Stimulated activated naive CD8-positive, alpha-beta T cell treated with anti-CD3 and anti-CD28 coated beads, Interleukin-15, Interleukin-2, amounts not matched to agents 100 ng/mL and 50 ng/mL, for 24 hours (primary cell): ENCODE measurements at regions not wholly inside any gene's neighbourhood (a gene's known extent, or its start where the extent isn't known, plus 50 kb on each side); places are given as distances from the start of the nearest gene placed in this dataset.

Experiments
- H3K27ac Mint-ChIP-seq: one replicate; pipeline ENCODE4 v1.8.0; 2021; ENCODE audit warnings: mild to moderate bottlenecking, mixed read lengths
- H3K27me3 Mint-ChIP-seq: one replicate; pipeline ENCODE4 v1.8.0; 2021; ENCODE audit warnings: mixed read lengths
- H3K36me3 Mint-ChIP-seq: one replicate; pipeline ENCODE4 v1.8.0; 2021; ENCODE audit warnings: low read depth, mixed read lengths
- H3K4me1 Mint-ChIP-seq: one replicate; pipeline ENCODE4 v1.8.0; 2021; ENCODE audit warnings: low read depth, mixed read lengths
- H3K4me3 Mint-ChIP-seq: one replicate; pipeline ENCODE4 v1.8.0; 2021; ENCODE audit warnings: mild to moderate bottlenecking, mixed read lengths
- H3K9me3 Mint-ChIP-seq: one replicate; pipeline ENCODE4 v1.8.0; 2021; ENCODE audit warnings: mixed read lengths

- H3K4me1 Mint-ChIP-seq: peaks cover 5% of the 10 kb centered on the region
- no peak overlapping the region for H3K4me3 Mint-ChIP-seq
- H3K27ac Mint-ChIP-seq: no peak overlapping the region
- H3K27me3 Mint-ChIP-seq: no peaks in the 10 kb centered on the region
- H3K9me3 Mint-ChIP-seq: no peaks in the 10 kb centered on the region
- no peaks in the 10 kb centered on the region for H3K36me3 Mint-ChIP-seq
These were observed 185.6 kb downstream of the ZBTB18 start for GRCh38 chr1:244236721-244237120.

- no peak overlapping the region for H3K27ac Mint-ChIP-seq
- no peaks in the 10 kb centered on the region for H3K36me3 Mint-ChIP-seq
- no peaks in the 10 kb centered on the region for H3K9me3 Mint-ChIP-seq
- no peak overlapping the region for H3K4me3 Mint-ChIP-seq
- peaks cover 7% of the 10 kb centered on the region for H3K4me1 Mint-ChIP-seq
- no peaks in the 10 kb centered on the region for H3K27me3 Mint-ChIP-seq
These were observed 186.4 kb downstream of the ZBTB18 start for GRCh38 chr1:244237445-244237844.

GRCh38 chr1:244239261-244239770 is 188.2 kb downstream of the ZBTB18 start:
- H3K27me3 Mint-ChIP-seq: peaks cover 4% of the 10 kb centered on the region
- peak overlapping the region; percentile 15 for H3K27ac Mint-ChIP-seq
- H3K9me3 Mint-ChIP-seq: no peaks in the 10 kb centered on the region
- H3K4me3 Mint-ChIP-seq: no peak overlapping the region
- peaks cover 11% of the 10 kb centered on the region for H3K4me1 Mint-ChIP-seq
- no peaks in the 10 kb centered on the region for H3K36me3 Mint-ChIP-seq

GRCh38 chr1:244241438-244241837 is 190.4 kb downstream of the ZBTB18 start:
- Mint-ChIP-seq H3K9me3 (no peaks in the 10 kb centered on the region), H3K27me3 (peaks cover 4% of the 10 kb centered on the region), H3K27ac (no peak overlapping the region), H3K4me1 (peaks cover 11% of the 10 kb centered on the region), H3K4me3 (no peak overlapping the region), H3K36me3 (no peaks in the 10 kb centered on the region)

GRCh38 chr1:244242446-244242845 is 191.4 kb downstream of the ZBTB18 start:
- H3K4me3 Mint-ChIP-seq: no peak overlapping the region
- H3K27me3 Mint-ChIP-seq: peaks cover 4% of the 10 kb centered on the region
- H3K36me3 Mint-ChIP-seq: no peaks in the 10 kb centered on the region
- H3K4me1 Mint-ChIP-seq: peaks cover 11% of the 10 kb centered on the region
- H3K9me3 Mint-ChIP-seq: no peaks in the 10 kb centered on the region
- H3K27ac Mint-ChIP-seq: no peak overlapping the region

GRCh38 chr1:244246334-244246733 is 195.3 kb downstream of the ZBTB18 start:
- Mint-ChIP-seq H3K4me3 (no peak overlapping the region), H3K36me3 (no peaks in the 10 kb centered on the region), H3K27ac (no peak overlapping the region), H3K9me3 (no peaks in the 10 kb centered on the region), H3K4me1 (peaks cover 6% of the 10 kb centered on the region), H3K27me3 (peaks cover 4% of the 10 kb centered on the region)

GRCh38 chr1:244248426-244248825 is 197.3 kb downstream of the ZBTB18 start:
- Mint-ChIP-seq H3K9me3 (no peaks in the 10 kb centered on the region), H3K27ac (no peak overlapping the region), H3K4me1 (no peaks in the 10 kb centered on the region), H3K27me3 (peaks cover 4% of the 10 kb centered on the region), H3K36me3 (no peaks in the 10 kb centered on the region), H3K4me3 (no peak overlapping the region)

GRCh38 chr1:244252211-244252610 is 199.5 kb downstream of the ADSS2 start:
- Mint-ChIP-seq H3K27me3 (no peaks in the 10 kb centered on the region), H3K9me3 (no peaks in the 10 kb centered on the region), H3K27ac (no peak overlapping the region), H3K4me3 (no peak overlapping the region), H3K4me1 (peaks cover 4% of the 10 kb centered on the region), H3K36me3 (no peaks in the 10 kb centered on the region)

- Mint-ChIP-seq H3K36me3 (no peaks in the 10 kb centered on the region), H3K27ac (no peak overlapping the region), H3K4me1 (peaks cover 4% of the 10 kb centered on the region), H3K27me3 (no peaks in the 10 kb centered on the region), H3K4me3 (no peak overlapping the region), H3K9me3 (no peaks in the 10 kb centered on the region)
These were observed 197.2 kb downstream of the ADSS2 start for GRCh38 chr1:244254467-244254866.

GRCh38 chr1:244255426-244255965 is 196.2 kb downstream of the ADSS2 start:
- Mint-ChIP-seq H3K4me3 (no peak overlapping the region), H3K27me3 (no peaks in the 10 kb centered on the region), H3K36me3 (no peaks in the 10 kb centered on the region), H3K9me3 (no peaks in the 10 kb centered on the region), H3K4me1 (peaks cover 4% of the 10 kb centered on the region), H3K27ac (no peak overlapping the region)

- peaks cover 4% of the 10 kb centered on the region for H3K4me1 Mint-ChIP-seq
- H3K27me3 Mint-ChIP-seq: no peaks in the 10 kb centered on the region
- H3K9me3 Mint-ChIP-seq: no peaks in the 10 kb centered on the region
These were observed 195.5 kb downstream of the ADSS2 start for GRCh38 chr1:244256086-244256676.

GRCh38 chr1:244264163-244264562 is 187.5 kb downstream of the ADSS2 start:
- Mint-ChIP-seq H3K4me3 (no peak overlapping the region), H3K9me3 (no peaks in the 10 kb centered on the region), H3K27me3 (peaks cover 5% of the 10 kb centered on the region), H3K27ac (no peak overlapping the region), H3K4me1 (no peaks in the 10 kb centered on the region), H3K36me3 (no peaks in the 10 kb centered on the region)

More at GRCh38 chr1:244256086-244256676, 195.5 kb downstream of the ADSS2 start:
- no peak overlapping the region for H3K4me3 Mint-ChIP-seq
- H3K27ac Mint-ChIP-seq: no peak overlapping the region
- H3K36me3 Mint-ChIP-seq: no peaks in the 10 kb centered on the region

GRCh38 chr1:244265507-244265906 is 186.2 kb downstream of the ADSS2 start:
- no peaks in the 10 kb centered on the region for H3K36me3 Mint-ChIP-seq
- H3K4me3 Mint-ChIP-seq: no peak overlapping the region
- no peak overlapping the region for H3K27ac Mint-ChIP-seq
- H3K27me3 Mint-ChIP-seq: peaks cover 5% of the 10 kb centered on the region
- no peaks in the 10 kb centered on the region for H3K4me1 Mint-ChIP-seq
- H3K9me3 Mint-ChIP-seq: peaks cover 3% of the 10 kb centered on the region

GRCh38 chr1:244269169-244269568 is 182.5 kb downstream of the ADSS2 start:
- H3K4me1 Mint-ChIP-seq: peaks cover 7% of the 10 kb centered on the region
- no peak overlapping the region for H3K4me3 Mint-ChIP-seq
- no peaks in the 10 kb centered on the region for H3K27me3 Mint-ChIP-seq
- H3K9me3 Mint-ChIP-seq: peaks cover 11% of the 10 kb centered on the region
- H3K36me3 Mint-ChIP-seq: no peaks in the 10 kb centered on the region
- H3K27ac Mint-ChIP-seq: no peak overlapping the region

GRCh38 chr1:244271004-244271403 is 180.7 kb downstream of the ADSS2 start:
- peaks cover 7% of the 10 kb centered on the region for H3K4me1 Mint-ChIP-seq
- no peaks in the 10 kb centered on the region for H3K27me3 Mint-ChIP-seq
- no peaks in the 10 kb centered on the region for H3K36me3 Mint-ChIP-seq
- no peak overlapping the region for H3K4me3 Mint-ChIP-seq
- H3K9me3 Mint-ChIP-seq: peaks cover 11% of the 10 kb centered on the region
- no peak overlapping the region for H3K27ac Mint-ChIP-seq
